Nephron progenitor cell (in vitro differentiated cells): ENCODE measurements at regions not wholly inside any gene's neighbourhood (a gene's known extent, or its start where the extent isn't known, plus 50 kb on each side); places are given as distances from the start of the nearest gene placed in this dataset.

ENCODE experiments used
- DNase-seq: peaks from one replicate; pipeline ENCODE4 v3.0.0; 2021
- H3K27ac Mint-ChIP-seq: 2 replicates; pipeline ENCODE4 v1.8.0; 2021; ENCODE audit warnings: mild to moderate bottlenecking, moderate library complexity, mixed read lengths
- H3K27me3 Mint-ChIP-seq: 2 replicates; pipeline ENCODE4 v1.8.0; 2021; ENCODE audit warnings: mild to moderate bottlenecking, low read depth, mixed read lengths; ENCODE audit not compliant: poor library complexity
- H3K36me3 Mint-ChIP-seq: 2 replicates; pipeline ENCODE4 v1.8.0; 2021; ENCODE audit warnings: low read depth, mixed read lengths
- H3K4me1 Mint-ChIP-seq: 2 replicates; pipeline ENCODE4 v1.8.0; 2021; ENCODE audit warnings: mixed read lengths
- H3K4me3 Mint-ChIP-seq: 2 replicates; pipeline ENCODE4 v1.8.0; 2021; ENCODE audit warnings: mild to moderate bottlenecking, moderate library complexity, mixed read lengths
- H3K9me3 Mint-ChIP-seq: 2 replicates; pipeline ENCODE4 v1.8.0; 2021; ENCODE audit warnings: mild to moderate bottlenecking, moderate library complexity, mixed read lengths
- TF ChIP-seq, protein P1 (sequence below): fragments of 200-600 bp; sonication (generic); IDR thresholded peaks from 2 replicates; pipeline ENCODE4 v1.5.0; 2021; ENCODE audit warnings: antibody characterized with exemption

DNA sequence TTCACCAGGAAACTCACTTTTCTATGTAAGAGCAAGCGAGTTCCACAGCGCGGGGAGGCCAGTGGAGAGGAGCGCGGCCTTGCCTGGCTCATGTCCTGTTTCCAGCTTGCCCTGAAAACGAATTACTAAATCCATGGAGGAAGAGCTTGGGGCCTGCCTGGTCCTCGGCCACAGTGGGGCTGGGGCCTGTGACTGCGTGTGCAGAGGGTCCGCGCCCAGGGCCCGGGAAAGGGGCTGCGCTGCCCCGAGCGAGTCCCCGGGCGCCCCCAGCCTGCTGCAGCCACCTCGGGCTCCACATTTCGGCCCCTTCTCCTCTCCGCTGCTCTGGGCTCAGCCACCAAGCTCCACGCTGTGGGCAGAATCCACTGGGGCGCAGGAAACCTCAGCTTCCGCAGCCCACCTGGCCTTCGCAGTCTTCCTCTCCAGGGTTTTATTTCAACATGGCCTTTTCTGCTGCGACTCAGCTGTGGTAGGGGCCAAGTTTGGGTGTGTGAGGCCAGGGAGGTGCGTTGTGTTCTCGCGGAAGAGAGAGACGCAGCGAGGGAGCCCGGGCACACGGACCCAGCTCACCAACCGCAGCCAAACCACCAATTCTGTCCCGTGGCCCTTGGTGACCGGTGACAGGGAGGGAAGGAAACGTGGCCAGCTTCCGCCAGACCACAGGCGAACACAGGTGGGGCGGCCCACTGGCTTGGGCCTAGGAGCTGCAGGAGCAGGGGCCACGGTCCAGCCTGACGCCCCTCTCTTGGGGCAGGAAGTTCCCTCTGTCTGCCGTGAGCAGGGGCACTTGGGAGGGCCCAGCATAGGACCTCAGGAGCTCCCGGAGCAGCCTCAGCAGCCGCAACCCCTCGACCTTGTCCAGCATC, 211.4 kb downstream of the ERMARD start:
- DNase-seq = no peak
- Mint-ChIP-seq H3K27me3 (peaks cover 26% of the 10 kb centered on the region), H3K9me3 (peaks cover 13% of the 10 kb centered on the region), H3K4me1 (peaks cover 56% of the 10 kb centered on the region), H3K36me3 (peaks cover 22% of the 10 kb centered on the region), H3K27ac (no peak overlapping the region), H3K4me3 (peak overlapping the region; percentile 68)
- TF ChIP-seq, protein P1, sequence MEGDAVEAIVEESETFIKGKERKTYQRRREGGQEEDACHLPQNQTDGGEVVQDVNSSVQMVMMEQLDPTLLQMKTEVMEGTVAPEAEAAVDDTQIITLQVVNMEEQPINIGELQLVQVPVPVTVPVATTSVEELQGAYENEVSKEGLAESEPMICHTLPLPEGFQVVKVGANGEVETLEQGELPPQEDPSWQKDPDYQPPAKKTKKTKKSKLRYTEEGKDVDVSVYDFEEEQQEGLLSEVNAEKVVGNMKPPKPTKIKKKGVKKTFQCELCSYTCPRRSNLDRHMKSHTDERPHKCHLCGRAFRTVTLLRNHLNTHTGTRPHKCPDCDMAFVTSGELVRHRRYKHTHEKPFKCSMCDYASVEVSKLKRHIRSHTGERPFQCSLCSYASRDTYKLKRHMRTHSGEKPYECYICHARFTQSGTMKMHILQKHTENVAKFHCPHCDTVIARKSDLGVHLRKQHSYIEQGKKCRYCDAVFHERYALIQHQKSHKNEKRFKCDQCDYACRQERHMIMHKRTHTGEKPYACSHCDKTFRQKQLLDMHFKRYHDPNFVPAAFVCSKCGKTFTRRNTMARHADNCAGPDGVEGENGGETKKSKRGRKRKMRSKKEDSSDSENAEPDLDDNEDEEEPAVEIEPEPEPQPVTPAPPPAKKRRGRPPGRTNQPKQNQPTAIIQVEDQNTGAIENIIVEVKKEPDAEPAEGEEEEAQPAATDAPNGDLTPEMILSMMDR = no peak

DNA sequence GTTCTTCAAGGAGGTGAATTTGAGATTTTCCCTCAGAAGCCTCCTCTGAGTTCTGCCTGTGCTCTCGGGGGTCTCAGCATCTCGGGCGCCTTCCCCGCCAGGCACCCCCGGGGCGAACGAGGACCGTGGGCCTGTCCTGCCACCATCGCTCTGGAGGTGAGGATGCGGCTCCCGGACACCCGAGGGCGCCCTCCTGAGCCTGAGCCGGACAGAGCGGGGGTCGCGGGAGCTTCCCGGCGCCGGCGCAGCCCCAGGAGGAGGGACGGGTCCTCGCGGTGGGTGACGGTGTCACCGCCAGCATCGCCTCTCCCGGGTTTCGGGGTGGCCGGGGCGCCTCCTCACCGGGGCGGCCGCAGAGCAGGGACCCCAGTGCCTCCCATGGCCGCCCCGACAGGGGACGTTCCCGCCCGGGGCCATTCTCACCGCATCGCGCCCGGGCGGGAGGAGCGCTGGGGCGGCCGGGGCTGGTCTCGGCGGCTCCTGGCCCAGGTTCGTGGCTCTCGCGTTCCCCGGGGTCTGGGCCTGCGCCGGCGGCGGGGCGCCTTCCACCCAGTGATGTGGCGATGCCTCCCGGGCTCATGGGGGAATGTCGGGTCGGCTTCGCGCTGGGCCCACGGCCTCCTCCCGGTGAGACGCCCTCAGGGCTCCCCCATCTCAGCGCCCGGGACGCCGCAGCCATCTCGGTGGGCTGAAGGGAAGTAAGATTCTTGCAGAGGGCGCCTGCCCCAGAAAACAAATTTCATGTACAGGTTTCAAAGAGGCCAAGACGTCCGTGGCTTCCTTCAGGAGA, 210.5 kb downstream of the ERMARD start:
- Mint-ChIP-seq H3K4me1 (peaks cover 56% of the 10 kb centered on the region), H3K27me3 (peaks cover 26% of the 10 kb centered on the region), H3K27ac (no peak overlapping the region), H3K9me3 (peaks cover 8% of the 10 kb centered on the region), H3K4me3 (peak overlapping the region; percentile 68), H3K36me3 (peaks cover 18% of the 10 kb centered on the region)
- DNase-seq = peak; percentile 71
- TF ChIP-seq, protein P1 = peak; percentile 55

DNA sequence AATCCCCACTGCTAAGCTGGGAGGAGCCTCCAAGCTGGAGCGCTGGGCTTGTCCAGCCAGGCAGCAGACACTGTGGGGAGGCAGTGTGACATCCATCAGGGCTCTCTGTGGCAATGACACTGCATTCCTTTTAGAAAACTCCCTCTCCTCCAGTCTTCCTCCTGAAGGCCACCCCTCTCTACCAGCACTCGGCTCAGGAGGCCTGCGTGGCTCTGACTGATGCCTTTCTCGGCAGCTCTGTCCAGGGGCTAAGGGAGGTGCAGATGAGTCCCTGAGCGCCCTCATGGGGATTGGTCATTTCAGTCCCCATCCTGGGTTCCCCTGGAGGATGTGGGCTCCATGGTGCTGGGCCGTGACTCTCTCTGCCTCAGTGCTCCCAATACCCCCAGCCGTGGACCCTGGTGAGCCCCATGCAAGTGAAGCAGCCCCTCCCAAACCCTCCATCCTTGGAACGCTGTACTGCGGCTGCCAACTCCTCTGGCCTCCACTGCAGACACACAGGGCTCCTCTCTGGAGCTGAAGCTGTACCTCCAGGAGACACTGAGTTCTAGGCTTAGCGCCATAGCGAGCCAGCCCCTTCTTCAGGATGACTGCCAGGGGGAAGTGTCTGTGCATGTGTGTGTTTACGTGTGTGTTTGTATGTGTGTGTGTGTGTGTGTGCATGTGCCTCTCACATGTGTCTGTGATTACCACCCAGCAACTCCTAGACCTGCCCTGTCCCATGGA, 209.6 kb downstream of the ERMARD start:
- peak overlapping the region; percentile 73 for H3K4me3 Mint-ChIP-seq
- H3K27ac Mint-ChIP-seq = peak overlapping the region; percentile 25
- TF ChIP-seq, protein P1 = no peak
- H3K9me3 Mint-ChIP-seq = peaks cover 8% of the 10 kb centered on the region
- peaks cover 26% of the 10 kb centered on the region for H3K27me3 Mint-ChIP-seq
- no peak for DNase-seq
- H3K4me1 Mint-ChIP-seq = peaks cover 56% of the 10 kb centered on the region
- H3K36me3 Mint-ChIP-seq = peaks cover 11% of the 10 kb centered on the region

DNA sequence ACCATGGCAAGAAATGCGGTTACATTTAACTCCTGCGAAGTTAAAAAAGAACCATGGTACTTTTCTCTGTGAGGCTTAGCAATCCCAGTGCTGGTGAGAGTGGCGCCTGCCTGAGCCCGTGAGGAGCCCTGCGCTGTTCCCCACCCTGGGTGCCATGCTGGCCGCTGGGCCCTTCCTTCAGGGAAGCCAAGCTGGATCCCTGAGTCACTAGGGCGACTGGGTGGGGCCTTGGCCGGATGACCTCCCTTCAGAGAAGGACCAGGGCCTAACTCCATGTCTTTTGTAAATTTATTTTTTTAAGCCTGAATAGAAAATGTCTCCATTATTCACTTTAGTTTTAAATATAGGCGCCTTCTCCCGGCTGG, 209.1 kb downstream of the ERMARD start:
- Mint-ChIP-seq H3K27ac (no peak overlapping the region), H3K27me3 (peaks cover 23% of the 10 kb centered on the region), H3K4me3 (no peak overlapping the region), H3K9me3 (peaks cover 6% of the 10 kb centered on the region), H3K36me3 (peaks cover 7% of the 10 kb centered on the region), H3K4me1 (peaks cover 59% of the 10 kb centered on the region)
- DNase-seq = no peak
- TF ChIP-seq, protein P1 = no peak

DNA sequence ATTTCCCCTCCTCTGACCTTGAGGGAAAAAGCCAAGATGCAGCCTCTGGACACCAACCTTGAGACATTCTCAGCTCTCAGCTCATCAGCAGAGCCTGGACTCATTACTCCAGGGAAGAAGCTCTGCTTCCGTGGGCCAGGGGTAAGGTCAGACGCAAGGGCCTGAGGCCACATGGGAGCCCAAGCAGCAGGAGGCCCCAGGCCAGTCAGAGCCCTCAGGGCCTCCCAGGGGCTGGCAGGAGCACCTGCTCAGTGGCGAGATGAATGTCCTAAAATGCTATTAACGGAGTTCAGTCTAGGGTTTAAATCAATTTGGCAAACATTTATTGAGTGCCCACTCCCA, 208.6 kb downstream of the ERMARD start:
- TF ChIP-seq, protein P1 = no peak
- Mint-ChIP-seq H3K27ac (no peak overlapping the region), H3K36me3 (peaks cover 1% of the 10 kb centered on the region), H3K9me3 (peaks cover under 1% of the 10 kb centered on the region), H3K27me3 (peaks cover 23% of the 10 kb centered on the region), H3K4me3 (no peak overlapping the region), H3K4me1 (peaks cover 58% of the 10 kb centered on the region)
- no peak for DNase-seq
